H1 (cell line): ENCODE measurements at regions not wholly inside any gene's neighbourhood (a gene's known extent, or its start where the extent isn't known, plus 50 kb on each side); places are given as distances from the start of the nearest gene placed in this dataset.
"Not testable (repeated sequence)": the region's sequence is repeated elsewhere in the genome, so short reads cannot be mapped to it uniquely, and the experiment has no call there.

Source experiments
- CBX8 ChIP-seq: fragments of 300-800, 300-1000 bp; sonication (generic); IDR thresholded peaks from 2 replicates; pipeline ENCODE4 v1.7.1; 2016; ENCODE audit warnings: low read depth, low read length, borderline replicate concordance
- CTBP2 ChIP-seq: IDR thresholded peaks from 2 replicates; pipeline ENCODE4 v1.7.0; 2011; ENCODE audit warnings: borderline replicate concordance, mild to moderate bottlenecking, moderate library complexity, mixed read lengths, low read length; ENCODE audit not compliant: insufficient read depth, insufficient read length
- EGR1 ChIP-seq: IDR thresholded peaks from 2 replicates; pipeline ENCODE4 v1.6.1; 2011; ENCODE audit warnings: low read depth, low read length, borderline replicate concordance
- EP300 ChIP-seq, 2 experiments: IDR thresholded peaks; 1 replicate in 1 of 2; 2 replicates in 1 of 2; pipeline ENCODE4 v1.6.1; 2011 to 2012; ENCODE audit warnings: low read depth in 2 of 2, low read length in 2 of 2, mild to moderate bottlenecking in 2 of 2, borderline replicate concordance in 1 of 2, inconsistent platforms in 1 of 2, moderate library complexity in 1 of 2
- EZH2 ChIP-seq: fragments of 200-600 bp; sonication (generic); IDR thresholded peaks from 2 replicates; pipeline ENCODE4 v1.7.1; 2012; ENCODE audit warnings: low read depth, mild to moderate bottlenecking, moderate library complexity, low read length, inconsistent platforms; ENCODE audit not compliant: severe bottlenecking
- GABPA ChIP-seq: IDR thresholded peaks from 2 replicates; pipeline ENCODE4 v1.6.1; 2011; ENCODE audit warnings: mild to moderate bottlenecking, low read length, moderate library complexity, borderline replicate concordance; ENCODE audit not compliant: insufficient read depth
- HDAC2 ChIP-seq, 2 experiments: fragments of 300-600 bp in 1 of 2; sonication (generic) in 1 of 2; IDR thresholded peaks; 2 replicates each; pipeline ENCODE4 v1.6.1; 2011 to 2012; ENCODE audit warnings: low read depth in 2 of 2, low read length in 2 of 2, mild to moderate bottlenecking in 2 of 2, moderate library complexity in 2 of 2, borderline replicate concordance in 1 of 2, inconsistent platforms in 1 of 2
- POLR2A ChIP-seq, 2 experiments: IDR thresholded peaks; 1 replicate in 1 of 2; 2 replicates in 1 of 2; pipeline ENCODE4 v1.6.1; 2011; ENCODE audit warnings: low read depth in 2 of 2, low read length in 2 of 2, mild to moderate bottlenecking in 2 of 2; ENCODE audit errors: control extremely low read depth in 1 of 2
- SIN3A ChIP-seq, 2 experiments: IDR thresholded peaks in 1 of 2; conservative IDR thresholded peaks in 1 of 2; 2 replicates each; pipeline ENCODE4 v1.6.1; 2011 to 2012; ENCODE audit warnings: low read length in 2 of 2, improper control_type of control experiment in 1 of 2, low read depth in 1 of 2, mild to moderate bottlenecking in 1 of 2
- TAF1 ChIP-seq: IDR thresholded peaks from 2 replicates; pipeline ENCODE4 v1.6.1; 2011; ENCODE audit warnings: mild to moderate bottlenecking, low read depth, low read length
- TF ChIP-seq, protein P1 (sequence below): IDR thresholded peaks from 2 replicates; pipeline ENCODE4 v1.6.1; 2012; ENCODE audit warnings: inconsistent platforms
- TF ChIP-seq, protein P2 (sequence below), 3 experiments: IDR thresholded peaks; 1 replicate in 2 of 3; 2 replicates in 1 of 3; pipeline versions ENCODE4 v1.5.1 to v1.6.1; 2011; ENCODE audit warnings: low read length in 3 of 3, mild to moderate bottlenecking in 3 of 3, inconsistent platforms in 2 of 3, low read depth in 1 of 3, moderate library complexity in 1 of 3; ENCODE audit not compliant: insufficient read depth in 1 of 3; ENCODE audit errors: control extremely low read depth in 1 of 3
- TF ChIP-seq, protein P3 (sequence below): IDR thresholded peaks from 2 replicates; pipeline ENCODE4 v1.6.1; 2011; ENCODE audit warnings: low read length, improper control_type of control experiment
- TF ChIP-seq, protein P4 (sequence below): IDR thresholded peaks from 2 replicates; pipeline ENCODE4 v1.6.1; 2011; ENCODE audit warnings: low read depth, mild to moderate bottlenecking, low read length; ENCODE audit not compliant: insufficient read depth

DNA sequence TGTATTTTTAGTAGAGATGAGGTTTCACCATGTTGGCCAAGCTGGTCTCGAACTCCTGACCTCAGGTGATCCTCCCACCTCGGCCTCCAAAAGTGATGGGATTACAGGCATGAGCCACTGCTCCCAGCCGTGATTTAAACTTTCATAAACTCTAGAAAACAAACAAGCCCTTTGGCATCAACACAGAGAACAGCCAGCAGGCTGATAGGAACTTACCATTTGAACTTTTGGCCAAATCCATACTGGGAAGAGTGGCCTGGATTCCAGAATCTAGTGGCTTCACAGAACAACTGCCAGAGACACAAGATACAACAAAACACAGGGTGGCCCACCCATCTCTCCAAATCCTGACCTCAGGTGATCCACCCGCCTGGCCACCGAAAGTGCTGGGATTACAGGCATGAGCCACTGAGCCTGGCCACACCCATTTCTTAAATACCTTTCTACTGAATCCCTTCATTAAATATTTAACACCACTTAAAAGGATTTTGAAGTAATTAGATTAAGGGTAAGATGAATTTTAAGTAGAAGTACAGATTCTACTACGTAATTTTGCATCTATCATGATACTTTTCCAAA is 60.0 kb upstream of the TMEM254 start:
- TF ChIP-seq, protein P1, sequence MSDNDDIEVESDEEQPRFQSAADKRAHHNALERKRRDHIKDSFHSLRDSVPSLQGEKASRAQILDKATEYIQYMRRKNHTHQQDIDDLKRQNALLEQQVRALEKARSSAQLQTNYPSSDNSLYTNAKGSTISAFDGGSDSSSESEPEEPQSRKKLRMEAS, result not testable (repeated sequence)
- not testable (repeated sequence) for TF ChIP-seq POLR2A (IDR thresholded peaks at IDR 0.05; ENCODE audit: control extremely low read depth in 1 of 2, low read depth in 2 of 2, low read length in 2 of 2); CTBP2; CBX8; EP300 (IDR thresholded peaks at IDR 0.05; ENCODE audit: borderline replicate concordance in 1 of 2, low read depth in 2 of 2, low read length in 2 of 2); TAF1; SIN3A (conservative IDR thresholded peaks at IDR 0.05 in 1 of 2, IDR thresholded peaks at IDR 0.05 in 1 of 2; ENCODE audit: low read depth in 1 of 2, low read length in 2 of 2); GABPA; HDAC2 (IDR thresholded peaks at IDR 0.05; ENCODE audit: borderline replicate concordance in 1 of 2, low read depth in 2 of 2, low read length in 2 of 2); EGR1; EZH2
- TF ChIP-seq, protein P2, sequence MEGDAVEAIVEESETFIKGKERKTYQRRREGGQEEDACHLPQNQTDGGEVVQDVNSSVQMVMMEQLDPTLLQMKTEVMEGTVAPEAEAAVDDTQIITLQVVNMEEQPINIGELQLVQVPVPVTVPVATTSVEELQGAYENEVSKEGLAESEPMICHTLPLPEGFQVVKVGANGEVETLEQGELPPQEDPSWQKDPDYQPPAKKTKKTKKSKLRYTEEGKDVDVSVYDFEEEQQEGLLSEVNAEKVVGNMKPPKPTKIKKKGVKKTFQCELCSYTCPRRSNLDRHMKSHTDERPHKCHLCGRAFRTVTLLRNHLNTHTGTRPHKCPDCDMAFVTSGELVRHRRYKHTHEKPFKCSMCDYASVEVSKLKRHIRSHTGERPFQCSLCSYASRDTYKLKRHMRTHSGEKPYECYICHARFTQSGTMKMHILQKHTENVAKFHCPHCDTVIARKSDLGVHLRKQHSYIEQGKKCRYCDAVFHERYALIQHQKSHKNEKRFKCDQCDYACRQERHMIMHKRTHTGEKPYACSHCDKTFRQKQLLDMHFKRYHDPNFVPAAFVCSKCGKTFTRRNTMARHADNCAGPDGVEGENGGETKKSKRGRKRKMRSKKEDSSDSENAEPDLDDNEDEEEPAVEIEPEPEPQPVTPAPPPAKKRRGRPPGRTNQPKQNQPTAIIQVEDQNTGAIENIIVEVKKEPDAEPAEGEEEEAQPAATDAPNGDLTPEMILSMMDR (IDR thresholded peaks at IDR 0.05; ENCODE audit: control extremely low read depth in 1 of 3, insufficient read depth in 1 of 3, low read depth in 1 of 3, low read length in 3 of 3), result not testable (repeated sequence)
- TF ChIP-seq, protein P3, sequence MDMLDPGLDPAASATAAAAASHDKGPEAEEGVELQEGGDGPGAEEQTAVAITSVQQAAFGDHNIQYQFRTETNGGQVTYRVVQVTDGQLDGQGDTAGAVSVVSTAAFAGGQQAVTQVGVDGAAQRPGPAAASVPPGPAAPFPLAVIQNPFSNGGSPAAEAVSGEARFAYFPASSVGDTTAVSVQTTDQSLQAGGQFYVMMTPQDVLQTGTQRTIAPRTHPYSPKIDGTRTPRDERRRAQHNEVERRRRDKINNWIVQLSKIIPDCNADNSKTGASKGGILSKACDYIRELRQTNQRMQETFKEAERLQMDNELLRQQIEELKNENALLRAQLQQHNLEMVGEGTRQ, result not testable (repeated sequence)
- TF ChIP-seq, protein P4, sequence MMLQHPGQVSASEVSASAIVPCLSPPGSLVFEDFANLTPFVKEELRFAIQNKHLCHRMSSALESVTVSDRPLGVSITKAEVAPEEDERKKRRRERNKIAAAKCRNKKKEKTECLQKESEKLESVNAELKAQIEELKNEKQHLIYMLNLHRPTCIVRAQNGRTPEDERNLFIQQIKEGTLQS, result not testable (repeated sequence)
